HFFc6 (cell line): ENCODE measurements at regions not wholly inside any gene's neighbourhood (a gene's known extent, or its start where the extent isn't known, plus 50 kb on each side); places are given as distances from the start of the nearest gene placed in this dataset.

Experiments used
- DNase-seq: peaks from one replicate; pipeline ENCODE4 v3.0.0-alpha.2; 2018
- H3K27ac Mint-ChIP-seq: 2 replicates; pipeline ENCODE4 v1.8.0; 2020; ENCODE audit warnings: mild to moderate bottlenecking, mixed read lengths
- H3K27me3 Mint-ChIP-seq: 2 replicates; pipeline ENCODE4 v1.8.0; 2021; ENCODE audit warnings: mild to moderate bottlenecking, moderate library complexity, mixed read lengths; ENCODE audit not compliant: insufficient read depth
- H3K36me3 Mint-ChIP-seq: 2 replicates; pipeline ENCODE4 v1.8.0; 2021; ENCODE audit warnings: low read depth, mixed read lengths
- H3K4me1 Mint-ChIP-seq: 2 replicates; pipeline ENCODE4 v1.8.0; 2020; ENCODE audit warnings: low read depth, mixed read lengths
- H3K4me3 Mint-ChIP-seq: 2 replicates; pipeline ENCODE4 v1.8.0; 2020; ENCODE audit warnings: mild to moderate bottlenecking, moderate library complexity, mixed read lengths
- H3K9me3 Mint-ChIP-seq: 2 replicates; pipeline ENCODE4 v1.8.0; 2020; ENCODE audit warnings: mild to moderate bottlenecking, mixed read lengths
- CTCF ChIP-seq: fragments of 200-600 bp; sonication (generic); IDR thresholded peaks from 2 replicates; pipeline ENCODE4 v1.5.0; 2021; ENCODE audit warnings: antibody characterized with exemption, mild to moderate bottlenecking

GRCh38 chr2:196245378-196246140 lies 74.2 kb upstream of the STK17B start:
- DNase-seq: no peak
- H3K4me1 Mint-ChIP-seq: peaks cover 78% of the 10 kb centered on the region
- H3K27me3 Mint-ChIP-seq: no peaks in the 10 kb centered on the region; the same call in 1 of the 2 replicates
- peaks cover 7% of the 10 kb centered on the region; the same call in 1 of the 2 replicates for H3K36me3 Mint-ChIP-seq
- H3K9me3 Mint-ChIP-seq: no peaks in the 10 kb centered on the region
- H3K27ac Mint-ChIP-seq: peak overlapping the region; percentile 75
- peak overlapping the region; percentile 21; the same call in 1 of the 2 replicates for H3K4me3 Mint-ChIP-seq
- no peak for TF ChIP-seq CTCF

- Mint-ChIP-seq H3K4me1 (peaks cover 78% of the 10 kb centered on the region), H3K27me3 (no peaks in the 10 kb centered on the region), H3K27ac (peak overlapping the region; percentile 80), H3K4me3 (no peak overlapping the region), H3K9me3 (no peaks in the 10 kb centered on the region), H3K36me3 (peaks cover 18% of the 10 kb centered on the region)
- no peak for TF ChIP-seq CTCF
- no peak for DNase-seq
Observed at GRCh38 chr2:196247114-196247975, 76.0 kb upstream of the STK17B start.

GRCh38 chr2:196247976-196248280 lies 76.5 kb upstream of the STK17B start:
- Mint-ChIP-seq H3K27ac (peak overlapping the region; percentile 80), H3K4me3 (no peak overlapping the region), H3K36me3 (peaks cover 23% of the 10 kb centered on the region), H3K9me3 (no peaks in the 10 kb centered on the region), H3K4me1 (peaks cover 81% of the 10 kb centered on the region), H3K27me3 (no peaks in the 10 kb centered on the region)
- no peak for DNase-seq
- no peak for TF ChIP-seq CTCF

- Mint-ChIP-seq H3K27ac (peak overlapping the region; percentile 80), H3K27me3 (no peaks in the 10 kb centered on the region), H3K36me3 (peaks cover 23% of the 10 kb centered on the region), H3K4me1 (peaks cover 88% of the 10 kb centered on the region), H3K4me3 (peak overlapping the region; percentile 2; the same call in 1 of the 2 replicates), H3K9me3 (no peaks in the 10 kb centered on the region)
- no peak for DNase-seq
- TF ChIP-seq CTCF: no peak
Observed at GRCh38 chr2:196248467-196249094, 77.2 kb upstream of the STK17B start.

- peaks cover 23% of the 10 kb centered on the region for H3K36me3 Mint-ChIP-seq
- no peak for DNase-seq
- peak overlapping the region; percentile 33; the same call in 1 of the 2 replicates for H3K4me3 Mint-ChIP-seq
- peaks cover 91% of the 10 kb centered on the region for H3K4me1 Mint-ChIP-seq
- no peak for TF ChIP-seq CTCF
- H3K27me3 Mint-ChIP-seq: no peaks in the 10 kb centered on the region
- H3K27ac Mint-ChIP-seq: peak overlapping the region; percentile 70
- H3K9me3 Mint-ChIP-seq: no peaks in the 10 kb centered on the region
Observed at GRCh38 chr2:196249171-196249570, 77.8 kb upstream of the STK17B start.
